Transverse colon (tissue), 4 donors: ENCODE measurements at regions not wholly inside any gene's neighbourhood (a gene's known extent, or its start where the extent isn't known, plus 50 kb on each side); places are given as distances from the start of the nearest gene placed in this dataset.

Experiments
- DNase-seq: peaks from one replicate; pipeline ENCODE4 v3.0.0-alpha.2; 2019
- H3K27ac ChIP-seq, 4 donors: fragments of 200-600 bp; sonication (generic); 2 replicates each; pipeline ENCODE4 v1.5.1; 2016 to 2018; ENCODE audit warnings: inconsistent platforms in 4 of 4
- H3K27me3 ChIP-seq: fragments of 200-600 bp; sonication (generic); 2 replicates; pipeline ENCODE4 v1.5.1; 2017; ENCODE audit warnings: inconsistent platforms
- H3K36me3 ChIP-seq, 4 donors: fragments of 200-600 bp; sonication (generic); 2 replicates each; pipeline ENCODE4 v1.5.1; 2017 to 2019; ENCODE audit warnings: inconsistent platforms in 4 of 4
- H3K4me1 ChIP-seq, 4 donors: fragments of 200-600 bp; sonication (generic); 2 replicates each; pipeline ENCODE4 v1.5.1; 2017 to 2020; ENCODE audit warnings: inconsistent platforms in 4 of 4
- H3K4me3 ChIP-seq, 4 donors: fragments of 200-600 bp; sonication (generic); 1 replicate in 1 of 4; 2 replicates in 3 of 4; pipeline versions ENCODE4 v1.5.1 to v1.6.1; 2017 to 2019; ENCODE audit warnings: inconsistent platforms in 4 of 4
- H3K9me3 ChIP-seq, 2 donors: fragments of 200-600 bp; sonication (generic); 2 replicates each; pipeline ENCODE4 v1.5.1; 2017 to 2019; ENCODE audit warnings: inconsistent platforms in 2 of 2
- EP300 ChIP-seq: sonication (generic); formaldehyde crosslinking; IDR thresholded peaks from one replicate; pipeline ENCODE4 v1.6.1; 2017; ENCODE audit warnings: antibody characterized with exemption, low read depth
- POLR2A ChIP-seq: fragments of 450-650 bp; IDR thresholded peaks from one replicate; pipeline ENCODE4 v1.6.1; 2016; ENCODE audit warnings: antibody characterized with exemption, mild to moderate bottlenecking, moderate library complexity
- POLR2AphosphoS5 ChIP-seq, 3 donors: sonication (generic); formaldehyde crosslinking; IDR thresholded peaks; one replicate each; pipeline ENCODE4 v1.6.1; 2016; ENCODE audit warnings: antibody characterized with exemption in 3 of 3
- WGBS, 2 donors: methylation state at CpG; one replicate each; pipeline ENCODE4 v1.1.5; 2018; ENCODE audit warnings: low coverage in 1 of 2; 5-methylcytosine and 5-hydroxymethylcytosine counted together
- in situ Hi-C, 4 donors: fragments of 200-750 bp; cut with MboI; loops; one replicate each; pipeline versions ENCODE4 v1.15.0 to v1.15.1; 2017; ENCODE audit warnings: low sequenced_read_pairs in 3 of 4, low pct_ligation_motif_present in 1 of 4, low pct_unique_long_range_greater_than_20kb in 1 of 4
- intact Hi-C: fragments of 100-400 bp; cut with DNase I; formaldehyde crosslinking; loops from one replicate; pipeline ENCODE4 v1.15.1; 2023; ENCODE audit warnings: low total_unique reads
- TF ChIP-seq, protein P1 (sequence below), 5 experiments: fragments of 200-600 bp in 3 of 5; fragments of 450-650 bp in 2 of 5; sonication (generic) in 3 of 5; IDR thresholded peaks; 1 replicate in 2 of 5; 2 replicates in 3 of 5; pipeline ENCODE4 v1.5.1; 2016 to 2017; ENCODE audit warnings: antibody characterized with exemption in 5 of 5, inconsistent platforms in 3 of 5, mild to moderate bottlenecking in 2 of 5, moderate library complexity in 1 of 5

- WGBS, 2 donors = 81 to 82% methylated on average over 10 of the region's 10 CpGs
- peaks cover 0 to 4% (median 0%) of the 10 kb centered on the region in 4 donors for H3K4me1 ChIP-seq
- TF ChIP-seq EP300 = no peak
- TF ChIP-seq POLR2AphosphoS5 (IDR thresholded peaks at IDR 0.05) = no peak
- TF ChIP-seq, protein P1, sequence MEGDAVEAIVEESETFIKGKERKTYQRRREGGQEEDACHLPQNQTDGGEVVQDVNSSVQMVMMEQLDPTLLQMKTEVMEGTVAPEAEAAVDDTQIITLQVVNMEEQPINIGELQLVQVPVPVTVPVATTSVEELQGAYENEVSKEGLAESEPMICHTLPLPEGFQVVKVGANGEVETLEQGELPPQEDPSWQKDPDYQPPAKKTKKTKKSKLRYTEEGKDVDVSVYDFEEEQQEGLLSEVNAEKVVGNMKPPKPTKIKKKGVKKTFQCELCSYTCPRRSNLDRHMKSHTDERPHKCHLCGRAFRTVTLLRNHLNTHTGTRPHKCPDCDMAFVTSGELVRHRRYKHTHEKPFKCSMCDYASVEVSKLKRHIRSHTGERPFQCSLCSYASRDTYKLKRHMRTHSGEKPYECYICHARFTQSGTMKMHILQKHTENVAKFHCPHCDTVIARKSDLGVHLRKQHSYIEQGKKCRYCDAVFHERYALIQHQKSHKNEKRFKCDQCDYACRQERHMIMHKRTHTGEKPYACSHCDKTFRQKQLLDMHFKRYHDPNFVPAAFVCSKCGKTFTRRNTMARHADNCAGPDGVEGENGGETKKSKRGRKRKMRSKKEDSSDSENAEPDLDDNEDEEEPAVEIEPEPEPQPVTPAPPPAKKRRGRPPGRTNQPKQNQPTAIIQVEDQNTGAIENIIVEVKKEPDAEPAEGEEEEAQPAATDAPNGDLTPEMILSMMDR (IDR thresholded peaks at IDR 0.05) = no peak
- TF ChIP-seq POLR2A = no peak
- H3K4me3 ChIP-seq = no peak overlapping the region
- H3K27ac ChIP-seq = no peak overlapping the region
- in situ Hi-C loops (no loop called here), intact Hi-C loops (no loop called here)
- H3K36me3 ChIP-seq = no peaks in the 10 kb centered on the region
- H3K27me3 ChIP-seq = no peaks in the 10 kb centered on the region
- no peak for DNase-seq
- H3K9me3 ChIP-seq = no peaks in the 10 kb centered on the region
Measured at GRCh38 chr9:13971966-13972655, 341.8 kb downstream of the NFIB start.

DNA sequence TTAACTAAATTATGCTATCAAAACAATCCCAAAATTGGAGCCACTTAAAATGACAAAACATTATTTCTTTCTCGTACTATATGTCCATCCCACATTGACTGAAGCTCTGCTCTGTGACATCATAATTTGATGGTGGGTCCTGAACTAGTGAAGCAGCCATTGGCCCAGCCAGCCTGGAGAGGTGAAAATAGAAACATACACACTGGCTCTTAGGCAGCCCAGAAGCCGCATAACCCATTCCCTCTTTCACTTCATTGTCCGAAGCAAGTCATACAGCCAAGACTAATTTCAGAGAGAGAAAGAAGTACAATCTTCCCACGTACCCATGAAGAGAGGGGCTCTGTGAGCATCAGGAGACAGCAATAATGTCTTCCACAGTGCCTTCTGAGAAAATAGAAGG lies 342.5 kb downstream of the NFIB start:
- Histone ChIP-seq H3K9me3 (no peaks in the 10 kb centered on the region), H3K27me3 (no peaks in the 10 kb centered on the region), H3K36me3 (no peaks in the 10 kb centered on the region), H3K27ac (no peak overlapping the region), H3K4me3 (no peak overlapping the region), H3K4me1 (peaks cover 0 to 4% (median 0%) of the 10 kb centered on the region in 4 donors)
- intact Hi-C loops = no loop called here
- in situ Hi-C loops = no loop called here
- no peak for TF ChIP-seq EP300
- TF ChIP-seq, protein P1 (IDR thresholded peaks at IDR 0.05) = no peak
- TF ChIP-seq POLR2A = no peak
- TF ChIP-seq POLR2AphosphoS5 (IDR thresholded peaks at IDR 0.05) = no peak
- DNase-seq = no peak
- WGBS, 2 donors = 86 to 91% methylated on average over 2 to 4 of the region's 4 CpGs

DNA sequence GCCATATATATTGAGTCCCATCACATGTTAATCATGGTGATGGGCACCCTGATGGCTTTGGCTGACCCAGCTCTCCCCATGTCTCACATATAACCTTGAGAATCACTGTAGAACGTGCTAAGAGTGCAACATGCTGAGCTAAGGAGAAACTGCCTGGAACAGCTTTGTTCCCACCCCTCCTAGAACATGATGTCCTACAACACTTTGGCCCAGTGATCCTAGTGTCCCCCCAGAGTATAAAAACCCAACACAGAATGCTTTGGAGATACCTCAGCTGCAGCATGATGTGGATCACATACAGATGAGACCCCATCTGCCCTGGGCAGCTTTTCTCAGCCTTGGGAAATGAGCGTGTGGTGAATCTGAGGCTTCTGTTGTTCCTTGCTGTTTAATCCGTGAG lies 343.5 kb downstream of the NFIB start:
- no peaks in the 10 kb centered on the region for H3K9me3 ChIP-seq
- in situ Hi-C loops = no loop called here
- WGBS, 2 donors = 60 to 85% methylated on average over 1 to 3 of the region's 3 CpGs
- H3K4me1 ChIP-seq = peaks cover 0 to 4% (median 0%) of the 10 kb centered on the region in 4 donors
- no peaks in the 10 kb centered on the region for H3K27me3 ChIP-seq
- no peak overlapping the region for H3K27ac ChIP-seq
- TF ChIP-seq, protein P1 (IDR thresholded peaks at IDR 0.05) = no peak
- TF ChIP-seq POLR2A = no peak
- TF ChIP-seq POLR2AphosphoS5 (IDR thresholded peaks at IDR 0.05) = no peak
- no peak for TF ChIP-seq EP300
- intact Hi-C loops = no loop called here
- no peak overlapping the region for H3K4me3 ChIP-seq
- DNase-seq = no peak
- H3K36me3 ChIP-seq = no peaks in the 10 kb centered on the region

- Histone ChIP-seq H3K27me3 (no peaks in the 10 kb centered on the region), H3K9me3 (no peaks in the 10 kb centered on the region), H3K4me1 (peaks cover 0 to 4% (median 0%) of the 10 kb centered on the region in 4 donors), H3K4me3 (no peak overlapping the region), H3K36me3 (no peaks in the 10 kb centered on the region), H3K27ac (no peak overlapping the region)
- in situ Hi-C loops (no loop called here), intact Hi-C loops (no loop called here)
- 71 to 82% methylated on average over 3 to 4 of the region's 4 CpGs for WGBS, 2 donors
- no peak for DNase-seq
- TF ChIP-seq EP300 = no peak
- no peak for TF ChIP-seq POLR2A
- TF ChIP-seq, protein P1 (IDR thresholded peaks at IDR 0.05) = no peak
- no peak for TF ChIP-seq POLR2AphosphoS5 (IDR thresholded peaks at IDR 0.05)
Measured at GRCh38 chr9:13970018-13970417, 343.9 kb downstream of the NFIB start.
